ENCODE measurements at regions not wholly inside any gene's neighbourhood (a gene's known extent, or its start where the extent isn't known, plus 50 kb on each side); places are given as distances from the start of the nearest gene placed in this dataset.

DNA sequence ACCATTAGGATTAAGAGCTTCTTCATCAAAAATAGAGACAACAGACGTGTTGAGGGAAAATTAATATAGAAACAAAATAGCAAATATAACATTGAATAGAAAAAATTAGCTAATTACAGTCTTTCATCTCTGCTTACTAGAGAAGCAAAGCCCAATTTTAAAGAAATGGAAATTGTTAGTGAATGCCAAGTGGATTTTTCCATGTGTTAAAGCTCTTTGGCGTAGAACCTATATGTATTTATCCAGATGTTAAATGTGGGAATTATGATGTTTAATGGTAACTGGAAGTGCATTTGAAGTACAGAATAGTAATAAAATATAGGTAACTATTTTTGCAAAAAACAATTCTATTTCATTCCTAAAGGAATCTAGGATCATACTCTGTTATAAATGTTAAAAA is 212.0 kb upstream of the COL3A1 start:
- Histone ChIP-seq H3K27me3 (ENCODE audit: control insufficient read depth, insufficient read depth, low read length) (no peaks in the 10 kb centered on the region), H3K27ac (ENCODE audit: low read length) (no peak overlapping the region)

DNA sequence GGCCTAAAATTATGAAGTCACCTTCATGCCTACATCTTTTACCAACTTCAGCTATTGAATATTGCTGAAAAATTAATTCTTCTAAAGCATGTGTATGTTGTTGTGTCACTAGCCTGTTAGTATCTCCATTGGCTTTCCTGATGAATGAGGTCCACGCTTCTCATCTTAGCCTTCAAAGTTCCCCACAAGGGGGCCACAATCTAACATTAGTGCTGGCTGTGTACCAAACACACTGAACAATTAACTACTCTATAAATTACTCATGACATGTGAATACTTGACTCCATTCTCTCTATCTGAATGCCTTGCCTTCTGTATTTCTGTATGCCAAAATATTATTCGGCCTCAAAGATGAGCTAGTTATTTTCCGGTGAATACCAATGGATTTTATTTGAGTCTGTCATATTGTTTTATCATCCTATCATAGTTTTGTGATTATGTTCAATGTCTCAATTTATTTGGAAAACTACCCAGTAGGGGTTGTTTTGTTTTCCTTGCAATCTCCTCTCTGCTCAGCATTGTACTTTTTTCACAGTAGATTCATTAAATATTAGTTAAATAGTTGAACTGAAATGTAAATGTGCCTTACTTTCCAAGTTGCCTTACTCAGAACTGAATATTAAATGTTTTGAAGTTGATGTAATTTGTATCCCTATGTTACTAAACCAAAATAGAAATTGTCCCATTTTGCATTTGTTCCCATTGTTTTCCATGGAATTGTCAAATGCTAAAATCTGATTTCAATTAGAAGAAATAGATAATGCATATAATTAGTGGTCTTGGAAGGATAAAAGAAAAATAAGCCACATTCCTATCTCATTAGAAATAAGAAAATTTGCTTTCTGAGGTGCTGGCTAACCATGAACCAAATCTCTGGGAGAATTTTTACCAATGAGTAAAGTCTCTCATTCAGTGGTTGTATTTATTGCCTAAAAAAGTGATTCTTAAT is 208.4 kb upstream of the COL3A1 start:
- Histone ChIP-seq H3K36me3 (ENCODE audit: control insufficient read depth, insufficient read depth, low read length) (no peaks in the 10 kb centered on the region), H3K27ac (ENCODE audit: low read length) (no peak overlapping the region), H3K27me3 (ENCODE audit: control insufficient read depth, insufficient read depth, low read length) (no peaks in the 10 kb centered on the region), H3K4me3 (ENCODE audit: low read length) (no peak overlapping the region), H3K9me3 (ENCODE audit: control insufficient read depth, insufficient read depth, low read length) (no peaks in the 10 kb centered on the region), H3K4me1 (ENCODE audit: control insufficient read depth, insufficient read depth, low read length) (no peaks in the 10 kb centered on the region)
- WGBS (ENCODE audit: insufficient coverage, insufficient read length): no CpG with 5 or more reads among the region's 3 CpGs
- DNase-seq (ENCODE audit: low read depth, low spot score): peak; percentile 9

More for the DNA sequence above, 212.0 kb upstream of the COL3A1 start:
- H3K4me1 ChIP-seq (ENCODE audit: control insufficient read depth, insufficient read depth, low read length): no peaks in the 10 kb centered on the region
- WGBS (ENCODE audit: insufficient coverage, insufficient read length): no CpG with 5 or more reads among the region's 2 CpGs
- DNase-seq (ENCODE audit: low read depth, low spot score): no peak
- no peaks in the 10 kb centered on the region for H3K9me3 ChIP-seq (ENCODE audit: control insufficient read depth, insufficient read depth, low read length)
- H3K36me3 ChIP-seq (ENCODE audit: control insufficient read depth, insufficient read depth, low read length): no peaks in the 10 kb centered on the region
- no peak overlapping the region for H3K4me3 ChIP-seq (ENCODE audit: low read length)

DNA sequence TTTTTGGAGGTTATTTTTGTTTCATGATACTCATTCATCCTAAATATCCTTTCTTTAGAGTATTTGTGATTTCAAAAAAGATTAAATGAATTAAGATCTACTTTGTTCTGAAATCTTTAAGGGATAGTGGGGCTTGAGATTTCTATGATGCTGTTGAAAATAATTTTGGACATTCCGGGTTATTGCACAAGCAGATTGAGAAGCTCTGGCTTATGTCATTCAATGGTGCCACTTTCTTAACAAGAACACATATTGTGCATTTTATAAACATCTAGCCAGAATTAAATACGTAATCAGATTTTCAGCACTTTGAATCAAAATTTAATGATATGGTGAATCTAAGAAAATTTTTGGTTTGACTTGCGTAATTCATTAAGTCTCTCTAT is 207.7 kb upstream of the COL3A1 start:
- H3K4me1 ChIP-seq (ENCODE audit: control insufficient read depth, insufficient read depth, low read length): no peaks in the 10 kb centered on the region
- H3K36me3 ChIP-seq (ENCODE audit: control insufficient read depth, insufficient read depth, low read length): no peaks in the 10 kb centered on the region
- H3K9me3 ChIP-seq (ENCODE audit: control insufficient read depth, insufficient read depth, low read length): no peaks in the 10 kb centered on the region
- no peak for DNase-seq (ENCODE audit: low read depth, low spot score)
- WGBS (ENCODE audit: insufficient coverage, insufficient read length): no CpG with 5 or more reads among the region's 3 CpGs
- no peak overlapping the region for H3K4me3 ChIP-seq (ENCODE audit: low read length)
- no peak overlapping the region for H3K27ac ChIP-seq (ENCODE audit: low read length)
- H3K27me3 ChIP-seq (ENCODE audit: control insufficient read depth, insufficient read depth, low read length): no peaks in the 10 kb centered on the region

DNA sequence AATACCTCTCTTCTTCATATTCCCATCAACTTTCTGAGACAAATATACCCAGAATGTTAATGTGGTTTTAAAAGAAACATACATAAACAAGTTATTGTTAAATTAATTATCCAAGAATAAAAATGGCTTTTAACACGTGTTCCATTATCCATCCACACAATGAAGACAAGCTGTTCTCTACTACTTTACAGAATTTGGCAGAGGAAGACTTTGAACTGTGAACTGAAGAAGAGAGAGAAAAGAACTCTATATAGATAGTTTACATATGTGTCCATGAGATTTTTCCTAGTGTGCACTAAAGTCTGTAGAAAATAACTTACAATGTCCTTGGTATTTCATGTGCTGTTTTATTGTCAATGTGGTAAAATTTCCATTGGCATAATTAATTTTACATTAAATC is 207.0 kb upstream of the COL3A1 start:
- WGBS (ENCODE audit: insufficient coverage, insufficient read length): no CpG with 5 or more reads among the region's 1 CpG
- Histone ChIP-seq H3K9me3 (ENCODE audit: control insufficient read depth, insufficient read depth, low read length) (no peaks in the 10 kb centered on the region), H3K36me3 (ENCODE audit: control insufficient read depth, insufficient read depth, low read length) (no peaks in the 10 kb centered on the region), H3K27ac (ENCODE audit: low read length) (no peak overlapping the region), H3K4me1 (ENCODE audit: control insufficient read depth, insufficient read depth, low read length) (no peaks in the 10 kb centered on the region), H3K27me3 (ENCODE audit: control insufficient read depth, insufficient read depth, low read length) (no peaks in the 10 kb centered on the region), H3K4me3 (ENCODE audit: low read length) (no peak overlapping the region)
- no peak for DNase-seq (ENCODE audit: low read depth, low spot score)

DNA sequence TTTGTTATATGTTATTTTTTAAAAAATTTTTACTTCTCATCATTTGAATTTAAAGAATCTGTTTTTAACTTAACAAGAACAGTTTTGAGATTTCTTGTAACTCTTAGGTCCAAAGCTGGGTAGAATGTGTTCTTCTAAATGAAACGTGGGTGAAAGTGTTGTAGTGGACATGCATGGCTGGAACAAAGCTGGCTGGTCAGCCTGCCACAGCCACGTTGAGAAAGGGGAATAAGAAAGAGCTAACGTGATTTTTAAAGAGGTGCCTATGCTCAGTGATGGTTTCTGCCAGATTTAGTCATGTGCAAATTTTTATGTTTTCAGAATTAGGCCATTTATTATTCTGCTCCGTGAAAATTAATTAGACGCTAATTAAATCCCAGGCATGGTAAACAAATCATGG is 203.9 kb upstream of the COL3A1 start:
- no peak overlapping the region for H3K27ac ChIP-seq (ENCODE audit: low read length)
- H3K9me3 ChIP-seq (ENCODE audit: control insufficient read depth, insufficient read depth, low read length): no peaks in the 10 kb centered on the region
- no peaks in the 10 kb centered on the region for H3K27me3 ChIP-seq (ENCODE audit: control insufficient read depth, insufficient read depth, low read length)
- no peaks in the 10 kb centered on the region for H3K4me1 ChIP-seq (ENCODE audit: control insufficient read depth, insufficient read depth, low read length)
- H3K36me3 ChIP-seq (ENCODE audit: control insufficient read depth, insufficient read depth, low read length): no peaks in the 10 kb centered on the region
- no peak overlapping the region for H3K4me3 ChIP-seq (ENCODE audit: low read length)
- WGBS (ENCODE audit: insufficient coverage, insufficient read length): no CpG with 5 or more reads among the region's 5 CpGs
- no peak for DNase-seq (ENCODE audit: low read depth, low spot score)

DNA sequence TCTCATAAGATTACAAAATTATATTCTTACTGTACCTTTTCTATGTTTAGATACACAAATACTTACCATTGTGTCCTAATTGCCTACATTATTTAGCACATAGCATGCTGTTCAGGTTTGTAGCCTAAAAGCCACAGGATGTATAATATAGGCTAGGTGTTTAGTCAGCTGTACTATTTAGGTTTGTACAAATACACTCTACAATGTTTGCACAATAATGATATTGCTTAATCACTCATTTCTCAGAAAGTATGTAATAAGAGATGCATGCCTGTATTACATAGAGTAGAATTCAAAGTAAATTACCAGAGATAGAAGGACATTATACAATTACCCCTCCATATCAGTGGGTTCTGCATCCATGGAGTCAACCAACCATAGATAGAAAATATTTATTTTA is 201.1 kb upstream of the COL3A1 start:
- DNase-seq (ENCODE audit: low read depth, low spot score): no peak
- Histone ChIP-seq H3K27me3 (ENCODE audit: control insufficient read depth, insufficient read depth, low read length) (no peaks in the 10 kb centered on the region), H3K36me3 (ENCODE audit: control insufficient read depth, insufficient read depth, low read length) (no peaks in the 10 kb centered on the region), H3K4me3 (ENCODE audit: low read length) (no peak overlapping the region), H3K27ac (ENCODE audit: low read length) (no peak overlapping the region), H3K9me3 (ENCODE audit: control insufficient read depth, insufficient read depth, low read length) (no peaks in the 10 kb centered on the region), H3K4me1 (ENCODE audit: control insufficient read depth, insufficient read depth, low read length) (no peaks in the 10 kb centered on the region)

DNA sequence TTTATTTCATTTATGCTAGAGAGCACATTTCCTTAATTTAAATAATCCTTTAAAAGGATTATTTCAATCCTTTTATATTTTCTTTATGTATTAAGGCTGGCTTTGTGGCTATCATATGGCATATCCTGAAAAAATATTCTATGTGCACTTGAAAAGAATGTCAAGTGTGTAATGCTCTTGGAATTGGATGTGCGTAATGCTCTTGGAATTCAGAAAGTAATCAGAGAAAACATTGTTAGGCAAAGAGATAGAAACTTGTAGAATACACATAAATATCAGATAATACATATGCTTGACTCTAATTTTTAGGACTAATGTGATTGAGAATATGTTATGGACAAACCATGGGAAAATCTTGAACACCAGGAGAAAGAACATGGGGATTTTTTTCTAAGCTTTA is 197.5 kb upstream of the COL3A1 start:
- Histone ChIP-seq H3K36me3 (ENCODE audit: control insufficient read depth, insufficient read depth, low read length) (no peaks in the 10 kb centered on the region), H3K27ac (ENCODE audit: low read length) (no peak overlapping the region), H3K9me3 (ENCODE audit: control insufficient read depth, insufficient read depth, low read length) (no peaks in the 10 kb centered on the region), H3K27me3 (ENCODE audit: control insufficient read depth, insufficient read depth, low read length) (no peaks in the 10 kb centered on the region), H3K4me3 (ENCODE audit: low read length) (no peak overlapping the region), H3K4me1 (ENCODE audit: control insufficient read depth, insufficient read depth, low read length) (no peaks in the 10 kb centered on the region)
- no peak for DNase-seq (ENCODE audit: low read depth, low spot score)
- WGBS (ENCODE audit: insufficient coverage, insufficient read length): no CpG with 5 or more reads among the region's 1 CpG

DNA sequence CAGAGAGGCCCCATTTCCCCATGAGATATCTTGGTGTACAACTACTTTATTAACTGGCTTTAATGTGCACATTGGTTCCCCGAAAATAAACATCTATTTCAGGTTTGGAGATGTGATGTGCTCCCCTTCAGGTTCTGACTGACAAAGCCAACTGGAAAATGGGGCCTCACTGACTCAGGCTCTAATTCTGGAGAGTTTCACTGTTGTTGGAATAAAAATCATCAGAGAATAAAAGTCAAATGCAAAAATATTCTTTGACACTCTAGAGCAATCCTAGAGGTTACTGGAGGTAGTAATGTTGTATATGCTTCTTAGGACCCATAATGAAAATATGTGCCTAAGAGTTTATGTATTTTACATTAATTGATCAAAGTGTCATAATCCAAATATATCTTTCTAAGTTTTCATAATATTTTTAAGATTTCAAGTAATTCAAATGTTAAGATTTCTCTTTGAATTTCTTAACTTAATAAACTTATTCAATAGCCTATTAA is 189.9 kb upstream of the COL3A1 start:
- no peak for DNase-seq (ENCODE audit: low read depth, low spot score)
- no peaks in the 10 kb centered on the region for H3K27me3 ChIP-seq (ENCODE audit: control insufficient read depth, insufficient read depth, low read length)
- no peak overlapping the region for H3K4me3 ChIP-seq (ENCODE audit: low read length)
- no peaks in the 10 kb centered on the region for H3K9me3 ChIP-seq (ENCODE audit: control insufficient read depth, insufficient read depth, low read length)
- no peak overlapping the region for H3K27ac ChIP-seq (ENCODE audit: low read length)
- H3K4me1 ChIP-seq (ENCODE audit: control insufficient read depth, insufficient read depth, low read length): no peaks in the 10 kb centered on the region
- no CpG with 5 or more reads among the region's 1 CpG for WGBS (ENCODE audit: insufficient coverage, insufficient read length)
- no peaks in the 10 kb centered on the region for H3K36me3 ChIP-seq (ENCODE audit: control insufficient read depth, insufficient read depth, low read length)

DNA sequence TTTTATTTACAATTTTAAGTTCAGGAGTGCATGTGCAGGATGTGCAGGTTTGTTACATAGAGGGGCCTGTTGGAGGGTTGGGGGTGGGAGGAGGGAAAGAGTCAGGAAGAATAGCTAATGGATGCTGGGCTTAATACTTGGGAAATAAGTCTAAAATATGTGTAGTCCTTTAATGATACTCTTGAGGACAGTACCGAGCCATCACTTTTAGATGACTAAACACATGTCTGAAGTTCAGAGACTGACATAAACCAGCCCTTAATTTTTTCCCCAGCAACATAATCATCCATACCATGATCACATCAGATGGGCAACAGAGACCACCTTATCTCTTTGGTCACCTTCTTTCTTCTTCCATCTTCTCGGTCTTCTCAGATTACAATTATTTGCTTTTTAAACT is 189.1 kb upstream of the COL3A1 start:
- no CpG with 5 or more reads among the region's 2 CpGs for WGBS (ENCODE audit: insufficient coverage, insufficient read length)
- Histone ChIP-seq H3K9me3 (ENCODE audit: control insufficient read depth, insufficient read depth, low read length) (no peaks in the 10 kb centered on the region), H3K36me3 (ENCODE audit: control insufficient read depth, insufficient read depth, low read length) (no peaks in the 10 kb centered on the region), H3K27me3 (ENCODE audit: control insufficient read depth, insufficient read depth, low read length) (no peaks in the 10 kb centered on the region), H3K4me1 (ENCODE audit: control insufficient read depth, insufficient read depth, low read length) (no peaks in the 10 kb centered on the region), H3K27ac (ENCODE audit: low read length) (no peak overlapping the region), H3K4me3 (ENCODE audit: low read length) (no peak overlapping the region)
- DNase-seq (ENCODE audit: low read depth, low spot score): no peak

DNA sequence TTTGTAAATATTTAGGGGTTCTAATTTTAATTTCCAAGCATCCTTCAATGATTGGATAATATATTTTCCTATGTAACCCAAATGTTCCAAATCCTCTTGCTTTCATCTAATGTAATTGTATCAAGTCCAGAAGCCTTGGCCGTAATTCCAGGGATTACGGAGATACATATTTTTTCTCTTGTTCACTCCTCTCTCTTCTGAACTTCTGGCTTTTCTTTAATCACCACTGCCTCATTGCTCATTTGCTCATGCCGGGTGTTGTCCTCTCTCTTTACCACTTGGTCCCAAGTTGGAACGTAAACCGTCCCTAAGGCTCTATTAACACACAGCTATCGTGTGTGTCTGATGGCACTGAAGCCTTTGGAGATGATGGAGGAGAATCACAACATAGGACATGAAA is 188.7 kb upstream of the COL3A1 start:
- no CpG with 5 or more reads among the region's 6 CpGs for WGBS (ENCODE audit: insufficient coverage, insufficient read length)

DNA sequence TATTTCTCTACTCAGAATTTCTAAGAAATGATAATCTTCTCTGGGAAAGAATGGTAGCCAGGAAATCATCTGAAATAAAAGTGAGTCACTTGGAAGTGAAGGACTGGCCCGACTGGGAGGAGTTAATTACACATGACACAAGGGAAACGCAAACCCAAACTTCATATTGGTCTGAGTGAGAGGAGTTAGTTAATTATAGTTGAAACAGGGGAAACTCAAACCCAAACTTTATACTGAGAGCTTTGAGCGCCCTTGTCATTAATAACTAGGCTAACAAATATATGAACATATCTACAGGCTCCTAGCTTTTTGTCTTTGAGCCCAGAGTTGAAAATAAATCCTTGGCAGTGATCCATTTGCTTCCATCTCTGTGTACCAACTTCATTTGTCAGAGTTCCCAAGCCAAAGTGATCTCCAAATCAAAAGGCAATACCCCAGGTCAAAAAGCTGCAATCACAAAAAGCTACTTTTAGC is 187.8 kb upstream of the COL3A1 start:
- Histone ChIP-seq H3K9me3 (ENCODE audit: control insufficient read depth, insufficient read depth, low read length) (no peaks in the 10 kb centered on the region), H3K36me3 (ENCODE audit: control insufficient read depth, insufficient read depth, low read length) (no peaks in the 10 kb centered on the region), H3K4me3 (ENCODE audit: low read length) (no peak overlapping the region), H3K27ac (ENCODE audit: low read length) (no peak overlapping the region), H3K4me1 (ENCODE audit: control insufficient read depth, insufficient read depth, low read length) (no peaks in the 10 kb centered on the region), H3K27me3 (ENCODE audit: control insufficient read depth, insufficient read depth, low read length) (no peaks in the 10 kb centered on the region)
- DNase-seq (ENCODE audit: low read depth, low spot score): no peak
- no CpG with 5 or more reads among the region's 3 CpGs for WGBS (ENCODE audit: insufficient coverage, insufficient read length)

More for the DNA sequence above, 188.7 kb upstream of the COL3A1 start:
- no peak overlapping the region for H3K27ac ChIP-seq (ENCODE audit: low read length)
- no peaks in the 10 kb centered on the region for H3K9me3 ChIP-seq (ENCODE audit: control insufficient read depth, insufficient read depth, low read length)
- no peak overlapping the region for H3K4me3 ChIP-seq (ENCODE audit: low read length)
- H3K4me1 ChIP-seq (ENCODE audit: control insufficient read depth, insufficient read depth, low read length): no peaks in the 10 kb centered on the region
- no peak for DNase-seq (ENCODE audit: low read depth, low spot score)
- H3K36me3 ChIP-seq (ENCODE audit: control insufficient read depth, insufficient read depth, low read length): no peaks in the 10 kb centered on the region
- no peaks in the 10 kb centered on the region for H3K27me3 ChIP-seq (ENCODE audit: control insufficient read depth, insufficient read depth, low read length)

Data from iPS DF 6.9 (cell line).